ENCODE measurements at regions not wholly inside any gene's neighbourhood (a gene's known extent, or its start where the extent isn't known, plus 50 kb on each side); places are given as distances from the start of the nearest gene placed in this dataset.
"Not testable (repeated sequence)": the region's sequence is repeated elsewhere in the genome, so short reads cannot be mapped to it uniquely, and the experiment has no call there.

DNA sequence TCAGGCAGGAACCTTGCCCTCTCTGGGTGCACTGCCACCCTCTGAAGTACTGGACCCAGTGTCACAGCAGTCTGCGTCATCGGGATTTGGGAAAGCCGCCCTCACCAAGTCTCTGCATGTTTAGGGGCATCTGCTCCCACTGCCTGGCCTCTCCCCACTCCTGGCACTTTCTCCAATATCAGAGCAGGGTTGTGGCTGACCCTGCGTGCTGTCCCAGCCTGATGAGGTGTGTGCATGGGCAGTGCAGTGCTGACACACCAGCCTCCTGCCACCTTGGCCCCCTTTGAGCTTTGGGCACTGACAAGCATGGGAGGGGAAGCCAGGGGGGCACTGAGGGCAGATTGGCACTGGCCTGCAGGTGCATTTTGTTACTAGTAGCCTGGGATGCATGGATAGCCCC, 652.5 kb downstream of the GABRG1 start:
- DNase-seq: no peak

DNA sequence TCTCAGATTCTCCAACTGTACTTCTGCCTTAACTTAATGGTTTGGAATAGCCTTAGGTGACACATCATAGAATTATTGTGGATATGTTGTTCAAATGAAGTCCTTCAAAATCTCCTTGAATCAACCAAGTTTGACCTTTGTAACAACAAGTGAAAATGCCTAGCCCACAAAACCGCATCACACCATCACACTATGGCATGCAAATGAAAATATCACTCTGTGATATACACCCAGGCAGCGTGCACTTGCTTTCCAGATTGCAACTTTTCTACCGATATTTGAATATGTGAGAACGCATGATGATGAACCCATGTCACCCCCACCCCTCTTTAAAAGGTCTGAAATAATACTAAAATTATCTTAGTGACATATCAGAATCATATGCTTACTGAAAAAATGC, 656.7 kb downstream of the GABRG1 start:
- no peak for DNase-seq

DNA sequence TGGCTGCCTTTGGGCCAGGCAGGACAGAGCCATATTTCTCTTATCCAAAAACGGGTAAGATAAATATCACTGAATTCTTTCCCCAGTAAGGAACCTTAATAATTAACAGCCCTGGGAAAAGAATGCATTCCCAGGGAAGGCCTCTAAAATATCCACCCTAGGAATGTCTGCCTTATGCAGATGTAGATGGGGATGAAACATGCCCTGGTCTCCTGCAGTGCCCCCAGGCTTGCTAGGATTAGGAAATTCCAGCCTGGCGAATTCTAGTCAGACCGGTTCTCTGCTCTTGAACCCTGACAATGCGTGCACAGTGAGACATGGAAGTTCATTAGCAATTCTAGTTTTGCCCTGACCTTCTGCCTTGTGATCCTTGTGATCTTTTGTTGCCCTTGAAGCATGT, 663.7 kb downstream of the GABRG1 start:
- not testable (repeated sequence) for DNase-seq

GRCh38 chr4:45455217-45455616, 668.6 kb downstream of the GABRG1 start:
- DNase-seq: no peak

DNA sequence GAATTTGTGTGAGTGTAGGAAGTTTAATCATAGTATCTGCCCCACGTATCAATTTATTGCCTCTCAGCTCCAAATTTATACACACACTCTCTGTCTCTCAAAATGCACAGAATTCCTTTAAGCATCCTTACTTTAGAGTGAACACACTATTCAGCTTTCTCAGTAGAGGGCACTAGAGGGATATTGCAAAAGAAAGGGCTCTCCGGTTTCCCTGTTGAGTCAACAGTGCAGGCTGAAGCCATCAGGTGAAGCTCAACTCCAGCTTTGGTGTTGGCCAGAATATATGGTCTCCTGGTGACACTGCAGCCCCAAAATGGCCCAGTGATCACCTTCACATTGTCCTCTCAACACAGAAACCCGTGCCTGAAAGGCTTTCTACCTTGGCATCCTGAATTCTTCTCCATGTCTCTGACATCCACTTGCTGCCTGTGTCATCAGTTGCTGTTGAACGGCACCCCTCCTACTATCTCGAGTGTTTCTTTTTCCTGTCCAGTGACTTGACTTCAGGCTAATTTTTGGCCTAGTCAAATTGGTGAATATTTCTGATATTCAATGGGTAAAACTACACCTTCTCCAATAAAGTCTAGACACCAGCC, 670.5 kb downstream of the GABRG1 start:
- DNase-seq: no peak

DNA sequence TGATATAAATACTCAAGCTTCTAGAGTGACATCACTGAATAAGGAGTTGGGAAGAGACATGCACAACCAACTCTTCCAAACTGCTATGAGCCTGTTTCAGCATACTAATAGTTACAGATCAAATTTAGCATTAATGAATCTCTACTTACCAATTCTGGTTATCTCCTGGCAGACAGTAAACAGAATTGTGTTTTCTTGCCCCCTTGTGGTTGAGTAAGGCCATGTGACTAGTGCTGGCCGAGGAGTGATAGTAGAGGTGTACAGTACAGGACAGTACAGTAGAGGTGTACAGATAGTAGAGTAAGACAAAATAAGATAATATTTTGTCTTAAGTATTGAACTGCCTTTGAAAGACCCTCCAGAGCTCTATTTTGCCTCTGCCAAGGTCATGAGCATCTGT, 681.4 kb downstream of the GABRG1 start:
- DNase-seq: no peak

DNA sequence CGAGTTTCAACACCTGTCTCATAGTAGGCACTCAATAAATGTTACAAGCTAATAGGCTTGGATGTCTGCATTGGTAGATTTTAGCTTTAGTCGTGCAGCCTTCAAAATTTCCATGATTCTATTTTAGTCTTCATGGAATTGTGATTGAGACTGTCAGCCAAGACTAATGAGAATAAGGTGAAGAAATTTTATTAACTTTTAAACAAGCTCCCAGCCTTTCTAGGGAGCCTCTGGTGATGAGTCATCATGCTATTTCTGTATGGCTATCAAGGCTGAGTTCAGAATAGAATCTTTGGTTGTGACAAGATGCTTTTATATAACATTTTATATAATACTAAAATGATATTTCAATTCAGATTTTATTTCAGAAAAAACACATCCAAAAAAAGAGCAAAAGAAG, 685.8 kb downstream of the GABRG1 start:
- DNase-seq: no peak

DNA sequence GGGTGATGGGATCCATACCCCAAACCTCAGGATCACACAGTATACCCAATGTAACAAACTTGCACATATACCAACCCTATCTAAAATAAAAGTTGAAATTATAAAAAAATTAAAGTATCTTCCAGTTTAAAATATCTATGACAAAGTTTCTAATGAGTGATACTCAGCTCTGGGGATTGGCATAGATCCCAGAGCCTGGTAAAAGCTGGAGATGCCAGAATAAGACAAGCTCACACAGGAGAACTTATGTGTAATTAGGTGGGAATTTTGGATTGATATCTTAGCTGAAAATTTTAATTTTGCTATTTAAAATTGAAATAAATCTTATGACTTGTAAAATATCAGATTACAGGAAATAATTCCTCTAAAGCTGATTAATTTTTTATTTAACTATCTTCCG, 686.5 kb downstream of the GABRG1 start:
- DNase-seq: no peak

GRCh38 chr4:45425135-45425534, 698.7 kb downstream of the GABRG1 start:
- no peak for DNase-seq

GRCh38 chr4:45423896-45424295, 697.5 kb upstream of the GNPDA2 start:
- DNase-seq: no peak

DNA sequence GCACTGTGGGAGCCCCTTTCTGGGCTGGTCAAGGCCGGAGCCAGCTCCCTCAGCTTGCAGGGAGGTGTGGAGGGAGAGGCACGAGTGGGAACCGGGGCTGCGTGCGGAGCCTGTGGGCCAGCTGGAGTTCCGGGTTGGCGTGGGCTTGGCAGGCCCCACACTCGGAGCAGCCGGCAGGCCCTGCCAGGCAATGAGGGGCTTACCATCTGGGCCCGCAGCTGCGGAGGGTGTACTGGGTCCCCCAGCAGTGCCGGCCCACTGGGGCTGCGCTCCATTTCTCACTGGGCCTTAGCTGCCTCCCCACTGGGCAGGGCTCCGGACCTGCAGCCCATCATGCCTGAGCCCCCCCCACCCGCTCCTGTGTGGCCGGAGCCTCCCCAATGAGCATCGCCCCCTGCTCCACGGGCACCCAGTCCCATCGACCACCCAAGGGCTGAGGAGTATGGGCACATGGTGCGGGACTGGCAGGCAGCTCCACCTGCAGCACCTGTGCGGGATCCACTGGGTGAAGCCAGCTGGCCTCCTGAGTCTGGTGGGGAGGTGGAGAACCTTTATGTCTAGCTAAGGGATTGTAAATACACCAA, 693.8 kb upstream of the GNPDA2 start:
- DNase-seq: not testable (repeated sequence)

DNA sequence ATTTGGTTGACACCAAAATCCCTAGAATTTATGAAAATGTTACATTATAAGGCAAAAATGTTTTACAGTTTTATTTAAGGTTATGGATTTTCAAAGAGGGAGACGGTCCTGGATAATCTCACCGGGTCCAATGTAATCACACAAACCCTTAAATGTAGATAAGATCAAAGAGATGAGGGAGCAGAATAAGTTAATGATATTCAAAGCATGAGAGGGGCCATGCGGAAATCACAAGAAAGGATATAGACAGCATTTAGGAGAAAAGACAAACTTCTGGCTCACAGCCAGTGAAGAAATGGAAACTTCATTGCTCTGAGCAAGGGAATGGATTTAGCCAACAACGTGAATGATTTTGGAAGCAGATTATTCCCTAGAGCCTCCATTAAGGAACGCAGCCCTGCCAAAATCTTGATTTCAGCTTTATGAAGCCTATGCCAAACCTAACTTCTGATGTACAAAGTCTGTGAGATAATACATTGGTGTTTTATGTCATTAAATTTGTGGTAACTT, 684.4 kb upstream of the GNPDA2 start:
- no peak for DNase-seq

GRCh38 chr4:45409536-45409935, 683.2 kb upstream of the GNPDA2 start:
- no peak for DNase-seq

GRCh38 chr4:45408996-45409395, 682.6 kb upstream of the GNPDA2 start:
- no peak for DNase-seq

- DNase-seq: no peak
Observed at GRCh38 chr4:45399116-45399515, 672.8 kb upstream of the GNPDA2 start.

DNA sequence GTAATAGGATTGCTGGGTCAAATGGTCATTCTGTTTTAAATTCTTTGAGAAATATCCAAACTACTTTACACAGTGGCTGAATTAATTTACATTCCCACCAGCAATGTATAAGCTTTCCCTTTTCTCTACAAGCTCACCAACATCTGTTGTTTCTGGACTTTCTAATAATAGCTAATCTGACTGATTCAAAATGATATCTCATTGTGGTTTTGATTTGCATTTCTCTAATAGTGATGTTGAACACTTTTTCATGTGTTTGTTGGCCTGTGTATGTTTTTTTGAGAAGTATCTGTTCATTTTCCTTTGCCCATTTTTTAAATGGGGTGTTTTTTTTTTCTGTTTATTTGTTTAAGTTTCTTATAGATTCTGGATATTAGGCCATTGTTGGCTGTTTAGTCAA, 659.0 kb upstream of the GNPDA2 start:
- no peak for DNase-seq

GRCh38 chr4:45370408-45370807, 644.1 kb upstream of the GNPDA2 start:
- DNase-seq: no peak

DNA sequence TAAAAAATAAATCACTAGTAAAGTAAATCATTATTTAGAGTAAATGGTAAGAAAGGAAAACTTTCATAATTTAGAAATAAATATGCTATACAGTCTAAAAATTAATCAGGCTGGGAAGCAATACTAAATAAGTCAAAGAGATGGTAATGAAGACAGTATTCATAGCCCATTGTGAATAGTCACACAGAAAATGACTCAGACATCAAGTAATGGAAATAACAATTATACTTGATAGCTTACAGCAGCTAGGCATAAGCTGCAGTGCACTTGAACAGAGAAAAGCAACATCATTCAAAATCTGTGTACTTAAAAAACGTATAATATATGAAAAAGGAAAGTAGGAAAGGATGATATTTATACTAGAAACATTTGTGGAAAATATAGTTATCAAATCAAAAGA, 642.5 kb upstream of the GNPDA2 start:
- DNase-seq: no peak

DNA sequence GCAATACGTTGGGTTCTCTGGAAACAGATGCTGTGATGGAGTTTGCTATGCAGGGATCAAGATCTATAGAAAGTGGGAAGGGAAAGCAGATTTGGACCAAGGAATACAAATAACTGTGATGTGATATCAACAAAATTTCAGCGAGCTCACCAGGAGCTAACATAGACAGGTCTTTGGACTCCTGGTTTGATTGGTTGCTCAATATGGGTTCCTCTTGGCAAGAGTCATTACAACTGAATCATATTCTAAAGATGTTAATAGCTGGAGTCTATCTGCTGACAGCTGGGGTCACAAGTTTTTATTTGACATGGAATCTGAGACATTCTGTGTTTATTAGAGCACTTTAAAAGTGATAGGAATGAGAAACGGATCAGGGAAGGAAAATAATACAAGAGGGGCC, 637.6 kb upstream of the GNPDA2 start:
- no peak for DNase-seq

DNA sequence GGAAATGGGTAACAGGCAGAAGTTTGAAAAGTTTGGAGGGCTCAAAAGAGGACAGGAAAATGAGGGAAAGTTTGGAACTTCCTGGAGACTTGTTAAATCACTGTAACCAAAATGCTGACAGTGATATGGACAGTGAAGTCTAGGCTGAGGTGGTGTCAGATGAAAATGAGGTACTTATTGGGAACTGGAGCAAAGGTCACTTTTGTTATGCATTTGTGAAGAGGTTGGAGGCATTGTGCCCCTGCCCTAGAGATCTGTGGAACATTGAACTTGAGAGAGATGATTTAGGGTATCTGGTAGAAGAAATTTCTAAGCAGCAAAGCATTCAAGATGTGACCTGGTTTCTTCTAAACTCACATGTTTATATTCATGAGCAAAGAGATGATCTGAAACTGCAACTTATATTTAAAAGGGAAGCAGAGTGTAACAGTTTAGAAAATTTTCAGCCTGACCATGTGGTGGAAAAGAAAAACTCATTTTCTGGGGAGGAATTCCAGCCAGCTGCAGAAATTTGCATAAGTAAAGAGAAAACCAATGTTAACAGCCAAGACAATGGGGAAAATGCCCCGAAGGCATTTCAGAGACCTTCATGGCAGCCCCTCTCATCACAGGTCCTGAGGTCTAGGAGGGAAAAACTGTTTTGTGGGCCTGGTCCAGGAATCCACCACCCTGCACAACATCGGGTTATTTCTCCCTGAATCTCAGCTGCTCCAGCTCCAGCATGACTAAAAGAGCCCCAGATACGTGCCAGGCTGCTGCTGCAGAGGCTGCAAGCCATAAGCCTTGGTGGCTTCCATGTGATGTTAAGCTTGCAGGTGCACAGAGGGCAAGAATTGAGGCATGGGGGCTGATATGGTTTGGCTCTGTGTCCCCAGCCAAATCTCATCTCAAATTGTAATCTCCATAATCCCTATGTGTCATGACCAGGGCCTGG, 632.5 kb upstream of the GNPDA2 start:
- no peak for DNase-seq

- DNase-seq: no peak
Observed at GRCh38 chr4:45353161-45353560, 626.8 kb upstream of the GNPDA2 start.

DNA sequence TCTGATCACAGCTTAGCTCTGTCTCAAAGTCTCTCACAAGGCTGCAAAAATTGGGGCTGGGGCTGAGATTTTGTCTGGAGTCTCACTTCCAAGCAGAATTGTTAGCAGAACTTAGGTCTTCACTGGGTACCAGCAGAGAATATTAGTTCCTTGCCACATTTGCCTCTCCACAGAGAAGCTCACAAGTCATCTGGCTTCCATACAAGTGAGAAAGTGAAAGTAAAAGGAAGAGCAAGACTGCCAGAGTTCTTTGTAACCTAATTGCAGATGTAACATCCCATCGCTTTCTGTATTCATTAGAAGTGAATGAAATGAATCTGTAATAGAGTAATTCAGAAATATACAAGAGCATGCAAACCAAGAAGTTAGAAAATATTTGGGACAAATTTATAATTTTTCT, 624.1 kb upstream of the GNPDA2 start:
- DNase-seq: no peak

DNA sequence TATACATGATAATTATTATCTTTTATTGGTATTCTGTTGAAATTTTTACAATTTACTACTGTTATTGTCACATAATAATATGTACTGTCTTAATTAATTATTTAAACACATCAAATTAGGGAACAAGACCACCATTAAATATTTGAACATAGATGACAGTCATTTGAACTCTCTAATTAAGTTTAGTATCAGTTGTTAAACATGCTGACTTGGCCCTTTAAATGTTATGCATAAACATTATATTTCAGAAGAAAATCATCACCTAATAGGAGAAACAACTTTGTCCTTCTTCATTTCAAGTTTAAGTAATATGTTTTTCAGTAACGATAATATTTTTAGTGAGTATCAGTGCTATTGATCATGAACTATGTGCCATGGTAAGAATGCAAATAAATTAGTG, 623.5 kb upstream of the GNPDA2 start:
- no peak for DNase-seq
